Spinal cord (tissue), 9 donors: ENCODE measurements at regions not wholly inside any gene's neighbourhood (a gene's known extent, or its start where the extent isn't known, plus 50 kb on each side); places are given as distances from the start of the nearest gene placed in this dataset.

ENCODE experiments used
- DNase-seq, 6 donors: peaks; one replicate each; pipeline versions ENCODE4 v3.0.0 to v3.0.0-alpha.2; 2013 to 2015; ENCODE audit warnings: low spot score in 6 of 6, low read depth in 4 of 6
- H3K27ac ChIP-seq: one replicate; pipeline ENCODE4 v1.5.1; 2013; ENCODE audit warnings: low read depth, low read length, control low read depth
- H3K27me3 ChIP-seq: one replicate; pipeline ENCODE4 v1.6.1; 2013; ENCODE audit warnings: low read length; ENCODE audit not compliant: control insufficient read depth, insufficient read depth
- H3K36me3 ChIP-seq: one replicate; pipeline ENCODE4 v1.6.1; 2013; ENCODE audit warnings: low read length; ENCODE audit not compliant: control insufficient read depth, insufficient read depth
- H3K4me1 ChIP-seq: one replicate; pipeline ENCODE4 v1.6.1; 2013; ENCODE audit warnings: low read length; ENCODE audit not compliant: control insufficient read depth, insufficient read depth
- H3K4me3 ChIP-seq: one replicate; pipeline ENCODE4 v1.5.1; 2013; ENCODE audit warnings: low read depth, low read length, control low read depth
- H3K9me3 ChIP-seq: one replicate; pipeline ENCODE4 v1.6.1; 2013; ENCODE audit warnings: low read length; ENCODE audit not compliant: control insufficient read depth, insufficient read depth
- WGBS: methylation state at CpG from one replicate; pipeline ENCODE4 v1.1.5; 2013; ENCODE audit warnings: missing lambda C conversion rate; ENCODE audit not compliant: insufficient coverage; 5-methylcytosine and 5-hydroxymethylcytosine counted together
- donor health status: healthy.

- Histone ChIP-seq H3K27ac (no peak overlapping the region), H3K36me3 (no peaks in the 10 kb centered on the region), H3K4me1 (no peaks in the 10 kb centered on the region), H3K4me3 (no peak overlapping the region), H3K27me3 (no peaks in the 10 kb centered on the region), H3K9me3 (no peaks in the 10 kb centered on the region)
- WGBS: 100% methylated on average over 2 of the region's 4 CpGs
- no peak for DNase-seq
Observed at GRCh38 chr1:230591678-230592077, 50.6 kb upstream of the COG2 start.

GRCh38 chr1:230589951-230590350 is 52.3 kb upstream of the COG2 start:
- H3K27ac ChIP-seq: no peak overlapping the region
- H3K27me3 ChIP-seq: no peaks in the 10 kb centered on the region
- no CpG with 5 or more reads among the region's 2 CpGs for WGBS
- peak in 1 of 6 donors; percentile 29 for DNase-seq
- no peaks in the 10 kb centered on the region for H3K9me3 ChIP-seq
- H3K36me3 ChIP-seq: no peaks in the 10 kb centered on the region
- H3K4me1 ChIP-seq: no peaks in the 10 kb centered on the region
- H3K4me3 ChIP-seq: no peak overlapping the region

GRCh38 chr1:230588323-230588746 is 53.9 kb upstream of the COG2 start:
- no peak for DNase-seq
- H3K36me3 ChIP-seq: no peaks in the 10 kb centered on the region
- H3K27me3 ChIP-seq: no peaks in the 10 kb centered on the region
- H3K4me1 ChIP-seq: no peaks in the 10 kb centered on the region
- no peaks in the 10 kb centered on the region for H3K9me3 ChIP-seq
- H3K27ac ChIP-seq: no peak overlapping the region
- H3K4me3 ChIP-seq: no peak overlapping the region

GRCh38 chr1:230587061-230587460 is 55.2 kb upstream of the COG2 start:
- no peak for DNase-seq
- Histone ChIP-seq H3K36me3 (no peaks in the 10 kb centered on the region), H3K4me3 (no peak overlapping the region), H3K27me3 (no peaks in the 10 kb centered on the region), H3K9me3 (no peaks in the 10 kb centered on the region), H3K27ac (no peak overlapping the region), H3K4me1 (no peaks in the 10 kb centered on the region)
- WGBS: 60% methylated on average over 1 of the region's 3 CpGs

GRCh38 chr1:230584660-230585059 is 57.6 kb upstream of the COG2 start:
- Histone ChIP-seq H3K36me3 (no peaks in the 10 kb centered on the region), H3K4me3 (no peak overlapping the region), H3K4me1 (no peaks in the 10 kb centered on the region), H3K27me3 (no peaks in the 10 kb centered on the region), H3K9me3 (no peaks in the 10 kb centered on the region), H3K27ac (no peak overlapping the region)
- DNase-seq: no peak

- Histone ChIP-seq H3K4me1 (no peaks in the 10 kb centered on the region), H3K27ac (no peak overlapping the region), H3K4me3 (no peak overlapping the region), H3K9me3 (no peaks in the 10 kb centered on the region), H3K27me3 (no peaks in the 10 kb centered on the region), H3K36me3 (no peaks in the 10 kb centered on the region)
- DNase-seq: no peak
- WGBS: 77% methylated on average over 16 of the region's 19 CpGs
Observed at GRCh38 chr1:230581446-230582079, 60.7 kb upstream of the COG2 start.

- WGBS: no CpG with 5 or more reads among the region's 4 CpGs
- H3K36me3 ChIP-seq: no peaks in the 10 kb centered on the region
- H3K4me3 ChIP-seq: no peak overlapping the region
- H3K9me3 ChIP-seq: no peaks in the 10 kb centered on the region
- H3K4me1 ChIP-seq: no peaks in the 10 kb centered on the region
- H3K27ac ChIP-seq: no peak overlapping the region
- no peaks in the 10 kb centered on the region for H3K27me3 ChIP-seq
- no peak for DNase-seq
Observed at GRCh38 chr1:230578616-230579015, 63.7 kb upstream of the COG2 start.

GRCh38 chr1:230577537-230577936 is 64.7 kb upstream of the COG2 start:
- Histone ChIP-seq H3K4me1 (peaks cover 6% of the 10 kb centered on the region), H3K4me3 (no peak overlapping the region), H3K9me3 (no peaks in the 10 kb centered on the region), H3K36me3 (no peaks in the 10 kb centered on the region), H3K27ac (no peak overlapping the region), H3K27me3 (no peaks in the 10 kb centered on the region)
- 81% methylated on average over 3 of the region's 3 CpGs for WGBS
- DNase-seq: no peak

GRCh38 chr1:230575886-230576500 is 66.3 kb upstream of the COG2 start:
- no peak overlapping the region for H3K4me3 ChIP-seq
- no peaks in the 10 kb centered on the region for H3K9me3 ChIP-seq
- H3K27me3 ChIP-seq: no peaks in the 10 kb centered on the region
- no peak overlapping the region for H3K27ac ChIP-seq
- WGBS: no CpG with 5 or more reads among the region's 3 CpGs
- peak in 1 of 6 donors; percentile 42 for DNase-seq
- H3K36me3 ChIP-seq: no peaks in the 10 kb centered on the region
- H3K4me1 ChIP-seq: peaks cover 6% of the 10 kb centered on the region

GRCh38 chr1:230574502-230574901 is 67.8 kb upstream of the COG2 start:
- H3K27me3 ChIP-seq: no peaks in the 10 kb centered on the region
- H3K4me3 ChIP-seq: no peak overlapping the region
- 93% methylated on average over 2 of the region's 3 CpGs for WGBS
- no peak overlapping the region for H3K27ac ChIP-seq
- no peaks in the 10 kb centered on the region for H3K36me3 ChIP-seq
- no peaks in the 10 kb centered on the region for H3K9me3 ChIP-seq
- no peak for DNase-seq
- peaks cover 6% of the 10 kb centered on the region for H3K4me1 ChIP-seq
